NB4 (cell line): ENCODE measurements at regions not wholly inside any gene's neighbourhood (a gene's known extent, or its start where the extent isn't known, plus 50 kb on each side); places are given as distances from the start of the nearest gene placed in this dataset.

ENCODE experiments used
- CTCF ChIP-seq: IDR thresholded peaks from one replicate; pipeline ENCODE4 v1.5.1; 2012; ENCODE audit warnings: low read depth, low read length
- MAX ChIP-seq: IDR thresholded peaks from 2 replicates; pipeline ENCODE4 v1.6.1; 2011; ENCODE audit warnings: low read depth, low read length

- no peak for TF ChIP-seq CTCF
- TF ChIP-seq MAX = no peak
These were observed 259.8 kb downstream of the CD109 start for GRCh38 chr6:73955800-73956199.
